Aorta (tissue), 5 donors: ENCODE measurements at regions not wholly inside any gene's neighbourhood (a gene's known extent, or its start where the extent isn't known, plus 50 kb on each side); places are given as distances from the start of the nearest gene placed in this dataset.

Source experiments
- ATAC-seq: fragments of 200-7000 bp; cut with Tn5 transposase; one replicate; pipeline ENCODE4 v1.9.1; 2022; ENCODE audit warnings: moderate library complexity; ENCODE audit not compliant: low FRiP score
- DNase-seq, 2 donors: peaks; one replicate each; pipeline ENCODE4 v3.0.0-alpha.2; 2020
- H3K27ac ChIP-seq, 2 donors: one replicate each; pipeline ENCODE4 v1.5.1; 2013; ENCODE audit warnings: low read length in 2 of 2, mild to moderate bottlenecking in 2 of 2, moderate library complexity in 2 of 2, control low read depth in 1 of 2, inconsistent platforms in 1 of 2, low read depth in 1 of 2
- H3K27me3 ChIP-seq, 2 donors: one replicate each; pipeline ENCODE4 v1.6.1; 2013; ENCODE audit warnings: control low read depth in 1 of 2, low read length in 1 of 2, mild to moderate bottlenecking in 1 of 2, moderate library complexity in 1 of 2; ENCODE audit not compliant: insufficient read depth in 2 of 2, control insufficient read depth in 1 of 2
- H3K36me3 ChIP-seq, 2 donors: one replicate each; pipeline ENCODE4 v1.6.1; 2013; ENCODE audit warnings: control low read depth in 1 of 2, low read length in 1 of 2, mild to moderate bottlenecking in 1 of 2; ENCODE audit not compliant: insufficient read depth in 2 of 2, control insufficient read depth in 1 of 2
- H3K4me1 ChIP-seq, 2 donors: one replicate each; pipeline ENCODE4 v1.6.1; 2013; ENCODE audit warnings: low read length in 2 of 2, control low read depth in 1 of 2, mild to moderate bottlenecking in 1 of 2, moderate library complexity in 1 of 2; ENCODE audit not compliant: insufficient read depth in 2 of 2, control insufficient read depth in 1 of 2
- H3K4me3 ChIP-seq, 2 donors: one replicate each; pipeline ENCODE4 v1.5.1; 2013; ENCODE audit warnings: low read length in 2 of 2, control low read depth in 1 of 2, mild to moderate bottlenecking in 1 of 2
- H3K9me3 ChIP-seq: one replicate; pipeline ENCODE4 v1.6.1; 2013; ENCODE audit warnings: mild to moderate bottlenecking, low read length; ENCODE audit not compliant: control insufficient read depth
- WGBS, 2 donors: extraction: QIAGEN DNeasy Blood & Tissue Kit; methylation state at CpG; one replicate each; pipeline ENCODE4 v1.1.7; 2013; 5-methylcytosine and 5-hydroxymethylcytosine counted together
- intact Hi-C, 2 donors: fragments of 100-400 bp; cut with DNase I; formaldehyde crosslinking; loops; one replicate each; pipeline versions ENCODE4 v1.14.2 to v1.15.0; 2022
- donor health status: healthy with polysubstance abuse.
- donor health status: Bipolar disorder and iron deficiency.
- donor health status: DM: no; HTN: no; CAD: no.
- donor health status: DM: no; HTN: no; CAD: no.
- donor health status: DM: yes; HTN: yes; CAD: no.

- ATAC-seq (no peak), DNase-seq (no peak)
- no peaks in the 10 kb centered on the region for H3K4me1 ChIP-seq
- H3K27me3 ChIP-seq = no peaks in the 10 kb centered on the region
- no peak overlapping the region for H3K4me3 ChIP-seq
- H3K27ac ChIP-seq = no peak overlapping the region
- WGBS, 2 donors = 73 to 89% methylated on average over 2 of the region's 2 CpGs
- no peaks in the 10 kb centered on the region for H3K36me3 ChIP-seq
- intact Hi-C loops = no loop called here
- H3K9me3 ChIP-seq = no peaks in the 10 kb centered on the region
Measured at GRCh38 chr3:25901796-25902195, 111.9 kb downstream of the OXSM start.

- H3K27me3 ChIP-seq = no peaks in the 10 kb centered on the region
- no peaks in the 10 kb centered on the region for H3K9me3 ChIP-seq
- no peaks in the 10 kb centered on the region for H3K36me3 ChIP-seq
- no peak overlapping the region for H3K27ac ChIP-seq
- intact Hi-C loops = no loop called here
- 16 to 22% methylated on average over 2 of the region's 2 CpGs for WGBS, 2 donors
- ATAC-seq (no peak), DNase-seq (no peak)
- H3K4me1 ChIP-seq = no peaks in the 10 kb centered on the region
- no peak overlapping the region for H3K4me3 ChIP-seq
Measured at GRCh38 chr3:25902586-25902985, 112.7 kb downstream of the OXSM start.

GRCh38 chr3:25903371-25904129 is 113.7 kb downstream of the OXSM start:
- intact Hi-C loops = no loop called here
- no peaks in the 10 kb centered on the region for H3K36me3 ChIP-seq
- no peaks in the 10 kb centered on the region for H3K4me1 ChIP-seq
- no peaks in the 10 kb centered on the region for H3K9me3 ChIP-seq
- ATAC-seq (no peak), DNase-seq (no peak)
- no peak overlapping the region for H3K27ac ChIP-seq
- WGBS, 2 donors = 92 to 93% methylated on average over 3 of the region's 3 CpGs
- no peak overlapping the region for H3K4me3 ChIP-seq
- no peaks in the 10 kb centered on the region for H3K27me3 ChIP-seq

- no peak for ATAC-seq
Measured at GRCh38 chr3:25904206-25904605, 114.3 kb downstream of the OXSM start.

GRCh38 chr3:25906132-25906906 is 116.4 kb downstream of the OXSM start:
- Histone ChIP-seq H3K27me3 (no peaks in the 10 kb centered on the region), H3K36me3 (no peaks in the 10 kb centered on the region), H3K4me3 (no peak overlapping the region), H3K4me1 (no peaks in the 10 kb centered on the region), H3K9me3 (no peaks in the 10 kb centered on the region), H3K27ac (no peak overlapping the region)
- intact Hi-C loops = no loop called here
- ATAC-seq (no peak), DNase-seq (no peak)
- 85 to 88% methylated on average over 4 of the region's 4 CpGs for WGBS, 2 donors

More at GRCh38 chr3:25904206-25904605, 114.3 kb downstream of the OXSM start:
- H3K36me3 ChIP-seq = no peaks in the 10 kb centered on the region
- no peak for DNase-seq
- 39 to 56% methylated on average over 3 of the region's 3 CpGs for WGBS, 2 donors
- no peak overlapping the region for H3K4me3 ChIP-seq
- no peaks in the 10 kb centered on the region for H3K9me3 ChIP-seq
- intact Hi-C loops = no loop called here
- H3K27ac ChIP-seq = no peak overlapping the region
- H3K4me1 ChIP-seq = no peaks in the 10 kb centered on the region
- no peaks in the 10 kb centered on the region for H3K27me3 ChIP-seq

GRCh38 chr3:25907081-25907480 is 117.2 kb downstream of the OXSM start:
- Histone ChIP-seq H3K27ac (no peak overlapping the region), H3K9me3 (no peaks in the 10 kb centered on the region), H3K4me1 (no peaks in the 10 kb centered on the region), H3K4me3 (no peak overlapping the region), H3K27me3 (no peaks in the 10 kb centered on the region), H3K36me3 (no peaks in the 10 kb centered on the region)
- no peak for ATAC-seq
- intact Hi-C loops = no loop called here
- 3 to 6% methylated on average over 2 of the region's 2 CpGs for WGBS, 2 donors
- no peak for DNase-seq

- H3K9me3 ChIP-seq = no peaks in the 10 kb centered on the region
- intact Hi-C loops = no loop called here
- no peaks in the 10 kb centered on the region for H3K27me3 ChIP-seq
- no peaks in the 10 kb centered on the region for H3K4me1 ChIP-seq
- 82 to 96% methylated on average over 2 of the region's 2 CpGs for WGBS, 2 donors
- DNase-seq (no peak), ATAC-seq (no peak)
- H3K27ac ChIP-seq = no peak overlapping the region
- H3K36me3 ChIP-seq = no peaks in the 10 kb centered on the region
- no peak overlapping the region for H3K4me3 ChIP-seq
Measured at GRCh38 chr3:25910105-25910504, 120.2 kb downstream of the OXSM start.

GRCh38 chr3:25910997-25911396 is 121.1 kb downstream of the OXSM start:
- intact Hi-C loops = no loop called here
- no peak for ATAC-seq
- Histone ChIP-seq H3K27ac (no peak overlapping the region), H3K4me3 (no peak overlapping the region), H3K9me3 (no peaks in the 10 kb centered on the region), H3K27me3 (no peaks in the 10 kb centered on the region), H3K36me3 (no peaks in the 10 kb centered on the region), H3K4me1 (no peaks in the 10 kb centered on the region)
- 76 to 77% methylated on average over 4 of the region's 4 CpGs for WGBS, 2 donors
- peak in 1 of 2 donors; percentile 50 for DNase-seq
